Parathyroid adenoma (tissue), 2 donors: ENCODE measurements at regions not wholly inside any gene's neighbourhood (a gene's known extent, or its start where the extent isn't known, plus 50 kb on each side); places are given as distances from the start of the nearest gene placed in this dataset.

Experiments used
- H2AFZ ChIP-seq: fragments of 300-600 bp; sonication (generic); one replicate; pipeline ENCODE4 v1.7.0; 2017; ENCODE audit warnings: antibody characterized with exemption, mild to moderate bottlenecking
- H3K27ac ChIP-seq: fragments of 300-600 bp; sonication (generic); one replicate; pipeline ENCODE4 v1.7.0; 2017
- H3K27me3 ChIP-seq: fragments of 300-600 bp; sonication (generic); one replicate; pipeline ENCODE4 v1.7.0; 2017; ENCODE audit warnings: low read length; ENCODE audit not compliant: control insufficient read depth, insufficient read depth
- H3K36me3 ChIP-seq: fragments of 300-600 bp; sonication (generic); one replicate; pipeline ENCODE4 v1.7.0; 2017; ENCODE audit warnings: low read length; ENCODE audit not compliant: control insufficient read depth, insufficient read depth
- H3K4me1 ChIP-seq: fragments of 300-600 bp; sonication (generic); one replicate; pipeline ENCODE4 v1.7.0; 2017; ENCODE audit warnings: control low read depth
- H3K4me2 ChIP-seq: fragments of 300-600 bp; sonication (generic); one replicate; pipeline ENCODE4 v1.7.0; 2017; ENCODE audit warnings: low read length
- H3K4me3 ChIP-seq: fragments of 300-600 bp; sonication (generic); one replicate; pipeline ENCODE4 v1.7.0; 2017; ENCODE audit warnings: low read depth, low read length
- H3K79me2 ChIP-seq: fragments of 300-600 bp; sonication (generic); one replicate; pipeline ENCODE4 v1.7.0; 2017; ENCODE audit warnings: control low read depth
- H3K9ac ChIP-seq: fragments of 300-600 bp; sonication (generic); one replicate; pipeline ENCODE4 v1.7.0; 2017; ENCODE audit warnings: mild to moderate bottlenecking
- H3K9me3 ChIP-seq: fragments of 300-600 bp; sonication (generic); one replicate; pipeline ENCODE4 v1.7.0; 2017; ENCODE audit warnings: low read length; ENCODE audit not compliant: control insufficient read depth
- TF ChIP-seq, protein P1 (sequence below): fragments of 300-600 bp; sonication (generic); IDR thresholded peaks from one replicate; pipeline ENCODE4 v1.7.0; 2017; ENCODE audit warnings: antibody characterized with exemption, mild to moderate bottlenecking
- donor health status: primary hyperparathyroidism.

DNA sequence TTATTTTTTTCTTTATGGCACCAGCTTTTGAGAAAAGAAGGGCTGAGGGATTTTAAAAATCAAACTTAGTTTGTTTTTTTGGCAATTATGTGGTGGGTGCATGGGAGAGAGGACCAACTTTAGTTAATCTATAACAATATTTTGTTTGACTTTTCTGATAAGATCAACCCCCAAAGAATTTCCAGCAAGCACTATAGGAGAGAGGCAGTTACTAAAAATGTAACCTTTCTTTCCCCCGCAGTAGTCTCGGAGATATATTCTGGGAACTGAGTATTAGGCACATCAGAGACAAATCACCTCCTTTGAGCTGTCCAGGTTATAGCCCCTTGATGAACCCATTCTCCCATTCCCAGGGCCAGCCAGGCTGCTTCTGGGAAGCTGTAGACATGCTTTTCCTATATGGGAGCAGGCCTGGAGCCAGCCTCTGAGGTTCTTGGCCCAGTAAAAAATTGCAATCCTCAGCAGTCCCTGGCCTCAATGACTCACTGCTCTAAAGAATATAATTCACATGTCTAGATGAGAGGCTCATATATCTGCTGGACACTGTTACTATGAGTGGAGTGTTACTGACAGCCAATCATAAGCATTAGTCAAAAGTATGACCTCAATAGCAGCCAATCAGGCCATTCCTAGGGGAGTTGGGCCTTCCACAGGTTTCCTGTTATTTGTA is 138.3 kb upstream of the AGBL1 start:
- TF ChIP-seq, protein P1, sequence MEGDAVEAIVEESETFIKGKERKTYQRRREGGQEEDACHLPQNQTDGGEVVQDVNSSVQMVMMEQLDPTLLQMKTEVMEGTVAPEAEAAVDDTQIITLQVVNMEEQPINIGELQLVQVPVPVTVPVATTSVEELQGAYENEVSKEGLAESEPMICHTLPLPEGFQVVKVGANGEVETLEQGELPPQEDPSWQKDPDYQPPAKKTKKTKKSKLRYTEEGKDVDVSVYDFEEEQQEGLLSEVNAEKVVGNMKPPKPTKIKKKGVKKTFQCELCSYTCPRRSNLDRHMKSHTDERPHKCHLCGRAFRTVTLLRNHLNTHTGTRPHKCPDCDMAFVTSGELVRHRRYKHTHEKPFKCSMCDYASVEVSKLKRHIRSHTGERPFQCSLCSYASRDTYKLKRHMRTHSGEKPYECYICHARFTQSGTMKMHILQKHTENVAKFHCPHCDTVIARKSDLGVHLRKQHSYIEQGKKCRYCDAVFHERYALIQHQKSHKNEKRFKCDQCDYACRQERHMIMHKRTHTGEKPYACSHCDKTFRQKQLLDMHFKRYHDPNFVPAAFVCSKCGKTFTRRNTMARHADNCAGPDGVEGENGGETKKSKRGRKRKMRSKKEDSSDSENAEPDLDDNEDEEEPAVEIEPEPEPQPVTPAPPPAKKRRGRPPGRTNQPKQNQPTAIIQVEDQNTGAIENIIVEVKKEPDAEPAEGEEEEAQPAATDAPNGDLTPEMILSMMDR, result no peak
- H2AFZ ChIP-seq, result no peak overlapping the region
- H3K27me3 ChIP-seq, result no peaks in the 10 kb centered on the region
- no peaks in the 10 kb centered on the region for H3K36me3 ChIP-seq
- no peak overlapping the region for H3K4me3 ChIP-seq
- H3K79me2 ChIP-seq, result no peaks in the 10 kb centered on the region
- no peak overlapping the region for H3K9ac ChIP-seq
- no peak overlapping the region for H3K4me2 ChIP-seq
- no peak overlapping the region for H3K27ac ChIP-seq
- no peaks in the 10 kb centered on the region for H3K4me1 ChIP-seq
- no peaks in the 10 kb centered on the region for H3K9me3 ChIP-seq

DNA sequence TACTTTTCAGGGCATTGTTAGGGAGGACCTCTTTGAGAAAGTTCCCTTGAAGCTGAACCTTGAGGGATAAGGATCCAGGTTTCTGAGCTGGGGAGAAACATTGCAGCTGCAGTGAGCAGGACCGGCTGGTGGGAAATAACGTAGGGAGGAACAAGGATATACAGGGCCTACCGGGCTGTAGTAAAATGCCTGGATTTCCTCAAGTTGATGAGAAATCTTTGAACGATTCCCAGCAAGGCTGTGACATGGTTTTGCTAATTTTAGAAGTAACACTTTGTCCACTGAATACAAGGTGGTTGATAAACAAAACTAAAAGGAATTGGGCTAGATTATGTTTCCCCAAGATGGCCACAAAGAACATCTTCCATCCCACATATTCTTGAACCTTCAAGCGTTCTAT is 137.0 kb upstream of the AGBL1 start:
- Histone ChIP-seq H3K4me2 (no peak overlapping the region), H3K4me3 (no peak overlapping the region), H3K9me3 (no peaks in the 10 kb centered on the region), H3K9ac (no peak overlapping the region), H3K27ac (no peak overlapping the region), H3K36me3 (no peaks in the 10 kb centered on the region), H3K27me3 (no peaks in the 10 kb centered on the region), H2AFZ (no peak overlapping the region), H3K4me1 (no peaks in the 10 kb centered on the region), H3K79me2 (no peaks in the 10 kb centered on the region)
- TF ChIP-seq, protein P1, result no peak

DNA sequence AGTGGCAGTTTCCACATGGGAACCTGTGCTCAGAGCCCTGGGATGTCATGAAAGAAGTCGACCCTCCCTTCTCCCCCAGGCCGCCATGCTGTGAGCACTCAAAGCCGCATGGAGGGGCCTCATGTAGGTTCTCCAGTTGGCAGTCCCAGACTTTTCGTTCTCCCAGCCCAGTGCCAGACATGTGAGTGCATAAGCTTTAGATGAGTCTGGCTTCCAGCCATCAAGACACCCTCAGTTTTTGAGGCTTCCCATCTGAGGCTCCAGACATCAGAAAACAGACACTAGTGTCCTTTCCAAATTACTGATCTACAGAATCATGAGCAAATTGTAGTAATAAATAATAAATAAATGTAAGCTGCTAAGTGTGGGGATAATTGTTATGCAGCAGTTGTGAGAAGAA is 136.5 kb upstream of the AGBL1 start:
- Histone ChIP-seq H3K9me3 (no peaks in the 10 kb centered on the region), H3K4me3 (no peak overlapping the region), H3K9ac (no peak overlapping the region), H3K27ac (no peak overlapping the region), H3K27me3 (no peaks in the 10 kb centered on the region), H3K36me3 (no peaks in the 10 kb centered on the region), H3K79me2 (no peaks in the 10 kb centered on the region), H3K4me1 (no peaks in the 10 kb centered on the region), H2AFZ (no peak overlapping the region), H3K4me2 (no peak overlapping the region)
- TF ChIP-seq, protein P1, result no peak

DNA sequence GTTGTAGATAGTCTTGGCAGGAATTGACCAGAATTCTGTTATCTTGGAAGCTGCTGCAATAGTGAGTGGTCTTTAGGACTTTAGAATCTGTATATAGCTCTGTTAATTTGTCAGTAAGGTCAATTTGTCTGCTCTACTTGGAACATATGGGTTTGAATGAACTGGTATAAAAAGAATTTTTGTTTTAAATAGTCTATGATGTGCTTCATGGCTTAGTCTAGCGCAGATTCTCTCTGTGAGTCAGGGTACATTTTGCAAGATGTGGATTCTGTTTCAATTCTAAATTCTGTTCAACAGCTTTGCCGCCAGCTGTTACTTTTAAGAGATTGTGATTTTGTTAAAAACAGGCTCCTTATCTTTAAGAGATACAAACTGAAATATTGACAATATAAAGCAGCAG is 135.9 kb upstream of the AGBL1 start:
- Histone ChIP-seq H3K27ac (no peak overlapping the region), H3K4me1 (no peaks in the 10 kb centered on the region), H3K36me3 (no peaks in the 10 kb centered on the region), H3K4me2 (no peak overlapping the region), H2AFZ (no peak overlapping the region), H3K4me3 (no peak overlapping the region), H3K9ac (no peak overlapping the region), H3K79me2 (no peaks in the 10 kb centered on the region), H3K27me3 (no peaks in the 10 kb centered on the region), H3K9me3 (no peaks in the 10 kb centered on the region)
- TF ChIP-seq, protein P1, result no peak

DNA sequence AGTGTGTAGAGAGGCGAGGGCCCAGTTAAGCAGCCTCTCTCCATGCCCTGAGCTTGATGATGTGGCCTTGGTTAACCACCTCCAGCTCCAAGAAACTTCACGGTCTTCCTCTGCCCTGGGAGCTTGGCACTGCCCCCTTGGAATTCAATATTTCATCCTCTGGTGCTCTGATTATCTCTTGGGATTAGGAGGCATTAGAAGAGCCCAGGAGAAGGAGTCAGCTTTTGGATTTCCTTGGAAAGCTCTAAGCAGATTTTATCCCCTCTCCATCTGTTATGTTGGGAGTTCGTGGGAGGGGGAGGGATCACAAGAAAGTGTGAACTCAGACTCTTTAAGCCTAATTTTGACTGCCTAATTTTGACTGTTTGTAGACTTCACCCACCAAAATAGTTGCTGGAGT is 132.7 kb upstream of the AGBL1 start:
- Histone ChIP-seq H3K4me1 (no peaks in the 10 kb centered on the region), H3K27ac (no peak overlapping the region), H3K4me3 (no peak overlapping the region), H3K4me2 (no peak overlapping the region), H3K27me3 (no peaks in the 10 kb centered on the region), H3K9ac (no peak overlapping the region), H3K36me3 (no peaks in the 10 kb centered on the region), H3K79me2 (no peaks in the 10 kb centered on the region), H3K9me3 (no peaks in the 10 kb centered on the region), H2AFZ (no peak overlapping the region)
- TF ChIP-seq, protein P1, result no peak
